ENCODE measurements at regions not wholly inside any gene's neighbourhood (a gene's known extent, or its start where the extent isn't known, plus 50 kb on each side); places are given as distances from the start of the nearest gene placed in this dataset.

DNA sequence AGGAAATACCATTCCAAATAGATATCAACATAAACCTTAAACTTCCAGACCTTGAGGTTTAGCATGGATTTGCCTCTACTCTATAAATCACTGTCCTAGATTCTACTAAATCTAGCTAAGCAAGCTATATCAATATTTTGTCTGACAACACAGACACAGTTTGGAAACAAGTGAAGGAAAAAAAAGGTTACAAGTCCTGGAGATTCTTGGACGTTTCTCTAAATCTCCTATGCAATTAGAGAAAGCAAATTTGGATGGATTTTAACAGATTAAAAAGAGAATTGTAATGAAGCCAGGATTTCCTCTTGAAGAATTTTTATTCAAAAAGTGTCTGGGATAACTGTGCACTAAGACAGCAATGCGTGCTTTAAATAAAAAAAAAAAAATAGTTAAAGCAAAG lies 441.1 kb upstream of the DPH6 start:
- TF ChIP-seq, protein P1, sequence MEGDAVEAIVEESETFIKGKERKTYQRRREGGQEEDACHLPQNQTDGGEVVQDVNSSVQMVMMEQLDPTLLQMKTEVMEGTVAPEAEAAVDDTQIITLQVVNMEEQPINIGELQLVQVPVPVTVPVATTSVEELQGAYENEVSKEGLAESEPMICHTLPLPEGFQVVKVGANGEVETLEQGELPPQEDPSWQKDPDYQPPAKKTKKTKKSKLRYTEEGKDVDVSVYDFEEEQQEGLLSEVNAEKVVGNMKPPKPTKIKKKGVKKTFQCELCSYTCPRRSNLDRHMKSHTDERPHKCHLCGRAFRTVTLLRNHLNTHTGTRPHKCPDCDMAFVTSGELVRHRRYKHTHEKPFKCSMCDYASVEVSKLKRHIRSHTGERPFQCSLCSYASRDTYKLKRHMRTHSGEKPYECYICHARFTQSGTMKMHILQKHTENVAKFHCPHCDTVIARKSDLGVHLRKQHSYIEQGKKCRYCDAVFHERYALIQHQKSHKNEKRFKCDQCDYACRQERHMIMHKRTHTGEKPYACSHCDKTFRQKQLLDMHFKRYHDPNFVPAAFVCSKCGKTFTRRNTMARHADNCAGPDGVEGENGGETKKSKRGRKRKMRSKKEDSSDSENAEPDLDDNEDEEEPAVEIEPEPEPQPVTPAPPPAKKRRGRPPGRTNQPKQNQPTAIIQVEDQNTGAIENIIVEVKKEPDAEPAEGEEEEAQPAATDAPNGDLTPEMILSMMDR (IDR thresholded peaks at IDR 0.05 in 4 of 5, conservative IDR thresholded peaks at IDR 0.05 in 1 of 5), result no peak
- TF ChIP-seq POLR2A (IDR thresholded peaks at IDR 0.05), result no peak
